GM18505 (cell line): ENCODE measurements at regions not wholly inside any gene's neighbourhood (a gene's known extent, or its start where the extent isn't known, plus 50 kb on each side); places are given as distances from the start of the nearest gene placed in this dataset.
"Not testable (repeated sequence)": the region's sequence is repeated elsewhere in the genome, so short reads cannot be mapped to it uniquely, and the experiment has no call there.

Experiments used
- ATAC-seq: cut with Tn5 transposase; IDR thresholded peaks from one replicate; pipeline ENCODE4 v1.9.1; 2021; ENCODE audit not compliant: unreplicated experiment
- POLR2A ChIP-seq: IDR thresholded peaks from 4 replicates; pipeline ENCODE4 v1.6.1; 2011; ENCODE audit warnings: borderline replicate concordance; ENCODE audit not compliant: insufficient read depth, insufficient read length; ENCODE audit errors: extremely low read depth

- no peak for TF ChIP-seq POLR2A
- ATAC-seq, result no peak
These were observed 1102.6 kb upstream of the EPHA6 start for GRCh38 chr3:95711789-95712188.

DNA sequence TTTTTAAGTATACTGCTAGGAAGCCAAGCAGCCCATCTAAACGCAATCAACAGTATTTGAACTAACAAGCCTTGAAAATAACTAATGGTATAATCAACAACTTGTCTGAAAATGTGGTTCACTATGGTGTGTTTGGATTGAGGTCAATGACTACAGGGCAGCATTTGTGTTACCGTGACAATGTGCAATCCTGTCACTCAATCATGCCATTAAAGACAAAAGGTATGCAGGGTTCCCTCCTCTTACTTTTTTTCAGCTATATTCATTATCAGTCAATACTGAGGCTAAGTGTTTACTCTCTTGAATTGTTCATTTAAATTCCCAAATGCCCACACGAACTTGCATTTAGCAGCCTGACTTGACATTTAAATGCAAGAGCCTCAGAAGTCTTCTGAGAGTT is 1099.3 kb upstream of the EPHA6 start:
- no peak for TF ChIP-seq POLR2A
- ATAC-seq, result no peak

GRCh38 chr3:95717048-95717447 is 1097.3 kb upstream of the EPHA6 start:
- no peak for TF ChIP-seq POLR2A
- no peak for ATAC-seq

DNA sequence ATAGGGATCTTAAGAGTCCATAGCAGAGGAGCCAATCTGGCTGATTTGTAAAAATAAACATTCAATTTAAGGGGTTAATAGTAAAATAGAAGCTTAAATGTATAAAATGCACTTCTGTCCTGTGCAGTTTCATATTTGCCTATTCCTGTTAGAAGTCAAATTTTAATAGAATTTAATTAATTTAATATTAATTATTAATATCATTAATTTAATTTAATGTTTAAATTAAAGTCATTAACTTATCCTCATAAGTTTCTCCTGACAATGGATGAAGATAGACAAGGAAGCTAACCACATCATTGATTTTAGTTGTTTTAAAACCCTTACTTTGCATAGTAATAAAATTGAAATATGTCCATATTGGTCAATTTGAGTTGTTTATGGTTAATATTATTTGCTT is 1096.2 kb upstream of the EPHA6 start:
- no peak for ATAC-seq
- TF ChIP-seq POLR2A, result no peak

DNA sequence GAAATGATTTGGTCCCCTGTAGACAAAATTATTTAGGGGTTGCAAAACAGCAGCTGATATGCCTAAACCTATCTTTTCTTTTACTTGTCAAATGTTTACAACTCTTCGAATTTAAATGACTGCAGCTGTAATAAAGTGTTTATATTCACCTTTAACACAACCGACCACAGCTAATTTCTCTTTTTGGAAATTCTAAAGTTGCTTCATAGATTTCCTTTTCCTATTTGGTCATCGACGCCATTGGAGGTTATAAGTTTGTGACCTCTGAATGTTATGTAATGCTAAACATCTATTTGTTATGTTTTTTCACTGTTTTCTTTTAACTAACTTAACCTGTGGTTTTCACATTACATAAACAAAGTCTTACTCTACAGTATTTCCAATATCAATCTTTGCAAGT is 1094.9 kb upstream of the EPHA6 start:
- no peak for TF ChIP-seq POLR2A
- ATAC-seq, result no peak

- TF ChIP-seq POLR2A, result no peak
- peak; percentile 83 for ATAC-seq
These were observed 1092.5 kb upstream of the EPHA6 start for GRCh38 chr3:95721938-95722337.

GRCh38 chr3:95725770-95726169 is 1088.6 kb upstream of the EPHA6 start:
- no peak for ATAC-seq
- no peak for TF ChIP-seq POLR2A

DNA sequence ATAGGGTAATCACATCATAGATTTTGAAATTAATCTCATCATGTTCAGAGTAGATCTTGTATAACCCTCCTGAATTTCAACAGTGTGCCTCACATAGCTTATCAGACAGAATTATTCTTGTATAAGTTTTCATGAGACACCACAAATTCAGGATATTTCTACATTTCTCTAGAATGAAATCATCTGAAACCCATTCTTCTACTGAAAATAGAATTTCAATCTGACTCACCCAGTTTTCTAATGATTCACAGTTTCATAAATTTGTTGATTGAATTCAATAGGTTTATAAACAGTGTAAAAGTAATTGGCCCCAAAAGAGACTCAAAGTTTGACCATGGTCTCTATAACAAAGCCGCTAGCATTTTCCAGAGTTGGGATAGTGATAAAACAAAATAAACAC is 1082.6 kb upstream of the EPHA6 start:
- ATAC-seq, result no peak
- no peak for TF ChIP-seq POLR2A

GRCh38 chr3:95733336-95733735 is 1081.1 kb upstream of the EPHA6 start:
- TF ChIP-seq POLR2A, result no peak
- ATAC-seq, result no peak

DNA sequence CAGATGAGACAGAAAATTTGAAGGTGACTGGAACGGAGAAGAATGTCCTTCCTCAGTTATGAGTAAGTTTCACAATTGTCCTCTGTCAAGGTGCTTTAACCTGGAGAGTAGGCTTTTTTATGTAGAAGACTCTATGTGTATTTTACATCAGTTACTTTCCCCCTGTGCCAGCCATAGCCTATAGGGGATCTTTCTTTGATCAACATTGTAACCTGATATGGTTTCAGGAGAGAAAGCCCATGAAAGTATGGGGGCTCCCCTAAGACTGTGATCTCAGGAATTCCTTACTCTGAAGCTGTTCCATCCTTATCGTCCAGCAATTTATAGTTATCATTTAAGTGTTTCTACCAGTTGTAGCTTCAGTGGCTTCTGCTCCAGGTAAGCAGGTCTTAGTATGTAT is 1076.3 kb upstream of the EPHA6 start:
- no peak for ATAC-seq
- TF ChIP-seq POLR2A, result no peak

- not testable (repeated sequence) for ATAC-seq
These were observed 1069.5 kb upstream of the EPHA6 start for GRCh38 chr3:95744896-95745295.

DNA sequence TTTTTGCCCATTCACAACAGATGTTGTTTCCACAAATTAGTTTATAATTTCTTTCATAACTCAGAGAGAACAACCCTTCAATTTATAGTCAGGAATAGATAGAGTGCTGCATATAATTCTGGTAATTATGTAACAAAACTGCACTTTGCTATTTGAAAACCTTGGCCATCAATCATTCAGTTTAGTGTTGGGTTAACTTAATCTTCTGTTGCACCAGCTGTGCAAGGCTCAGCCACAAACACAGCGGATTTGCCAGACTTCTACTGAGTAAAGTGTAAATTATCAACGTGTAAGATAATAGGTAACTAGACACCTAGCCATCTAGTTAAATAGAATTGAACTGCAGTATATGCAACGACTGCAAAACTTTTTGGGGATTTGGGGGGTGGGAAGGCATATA is 1064.3 kb upstream of the EPHA6 start:
- ATAC-seq, result no peak
- TF ChIP-seq POLR2A, result no peak

- no peak for ATAC-seq
- no peak for TF ChIP-seq POLR2A
These were observed 1062.9 kb upstream of the EPHA6 start for GRCh38 chr3:95751509-95751908.

DNA sequence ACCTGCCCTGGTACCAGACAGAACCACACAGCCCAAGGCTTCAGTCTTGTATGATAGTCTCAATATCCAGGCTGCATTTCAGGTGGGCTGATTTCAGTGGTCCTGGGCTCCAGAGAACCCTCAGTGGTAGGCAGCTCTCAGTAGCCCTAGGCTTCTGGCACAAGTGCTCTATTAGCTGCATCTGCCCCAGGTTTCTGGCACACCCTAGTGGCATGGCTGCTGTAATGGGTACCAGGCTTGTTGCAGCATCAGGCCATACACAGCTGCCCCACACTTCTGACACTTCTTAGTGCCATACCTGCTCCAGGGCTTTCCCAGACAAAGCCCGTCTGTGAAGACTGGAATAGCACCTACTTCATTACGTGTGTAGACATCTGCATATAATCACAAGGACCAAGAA is 1062.2 kb upstream of the EPHA6 start:
- no peak for ATAC-seq

DNA sequence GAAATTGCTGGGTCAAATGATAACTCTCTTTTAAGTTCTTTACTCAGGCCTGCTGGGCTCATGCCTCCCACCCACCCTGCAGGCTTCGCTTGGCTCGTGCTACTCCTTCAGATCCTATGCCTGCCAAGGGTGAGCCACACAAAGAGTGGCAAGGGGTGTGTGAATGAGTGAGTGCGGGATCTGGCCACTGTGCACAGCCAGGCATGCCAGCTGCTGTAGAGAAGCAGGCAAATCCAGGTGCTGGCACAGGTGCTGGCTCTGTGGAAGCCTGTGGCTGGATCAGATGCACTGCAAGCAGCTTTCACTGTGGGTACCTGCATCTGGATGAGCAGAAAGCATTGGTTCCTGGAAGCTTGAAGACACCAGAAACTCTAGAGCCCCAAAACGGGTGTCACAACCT is 1055.7 kb upstream of the EPHA6 start:
- TF ChIP-seq POLR2A, result no peak
- no peak for ATAC-seq

More for the DNA sequence above, 1062.2 kb upstream of the EPHA6 start:
- no peak for TF ChIP-seq POLR2A
